ENCODE measurements at regions not wholly inside any gene's neighbourhood (a gene's known extent, or its start where the extent isn't known, plus 50 kb on each side); places are given as distances from the start of the nearest gene placed in this dataset.

DNA sequence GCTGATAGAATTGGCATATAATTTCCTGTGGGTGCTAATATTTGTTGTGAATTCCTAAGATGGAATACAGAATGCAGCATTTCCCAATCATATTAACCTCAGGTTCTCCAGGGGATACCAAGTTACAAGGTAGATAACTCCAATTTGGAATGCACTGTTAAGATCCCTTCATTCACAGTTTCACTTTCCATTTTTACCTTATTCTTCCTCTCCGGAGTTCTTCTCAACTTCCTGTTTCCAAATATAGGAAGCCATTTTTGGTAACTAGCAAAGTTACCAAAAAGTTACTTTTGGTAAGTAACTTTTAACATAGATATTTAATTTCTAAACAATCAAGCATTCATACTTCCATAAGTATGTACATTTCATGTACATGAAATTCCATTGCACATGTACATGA, 63.5 kb upstream of the PHACTR2 start:
- DNase-seq (ENCODE audit: low spot score): no peak
- TF ChIP-seq, protein P1, sequence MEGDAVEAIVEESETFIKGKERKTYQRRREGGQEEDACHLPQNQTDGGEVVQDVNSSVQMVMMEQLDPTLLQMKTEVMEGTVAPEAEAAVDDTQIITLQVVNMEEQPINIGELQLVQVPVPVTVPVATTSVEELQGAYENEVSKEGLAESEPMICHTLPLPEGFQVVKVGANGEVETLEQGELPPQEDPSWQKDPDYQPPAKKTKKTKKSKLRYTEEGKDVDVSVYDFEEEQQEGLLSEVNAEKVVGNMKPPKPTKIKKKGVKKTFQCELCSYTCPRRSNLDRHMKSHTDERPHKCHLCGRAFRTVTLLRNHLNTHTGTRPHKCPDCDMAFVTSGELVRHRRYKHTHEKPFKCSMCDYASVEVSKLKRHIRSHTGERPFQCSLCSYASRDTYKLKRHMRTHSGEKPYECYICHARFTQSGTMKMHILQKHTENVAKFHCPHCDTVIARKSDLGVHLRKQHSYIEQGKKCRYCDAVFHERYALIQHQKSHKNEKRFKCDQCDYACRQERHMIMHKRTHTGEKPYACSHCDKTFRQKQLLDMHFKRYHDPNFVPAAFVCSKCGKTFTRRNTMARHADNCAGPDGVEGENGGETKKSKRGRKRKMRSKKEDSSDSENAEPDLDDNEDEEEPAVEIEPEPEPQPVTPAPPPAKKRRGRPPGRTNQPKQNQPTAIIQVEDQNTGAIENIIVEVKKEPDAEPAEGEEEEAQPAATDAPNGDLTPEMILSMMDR (IDR thresholded peaks at IDR 0.05; ENCODE audit: extremely low read depth, insufficient read depth, missing control alignments): no peak
- in situ Hi-C loops (cut with MboI; ENCODE audit: low pct_unique_long_range_greater_than_20kb, low sequenced_read_pairs, unreplicated experiment): no loop called here

DNA sequence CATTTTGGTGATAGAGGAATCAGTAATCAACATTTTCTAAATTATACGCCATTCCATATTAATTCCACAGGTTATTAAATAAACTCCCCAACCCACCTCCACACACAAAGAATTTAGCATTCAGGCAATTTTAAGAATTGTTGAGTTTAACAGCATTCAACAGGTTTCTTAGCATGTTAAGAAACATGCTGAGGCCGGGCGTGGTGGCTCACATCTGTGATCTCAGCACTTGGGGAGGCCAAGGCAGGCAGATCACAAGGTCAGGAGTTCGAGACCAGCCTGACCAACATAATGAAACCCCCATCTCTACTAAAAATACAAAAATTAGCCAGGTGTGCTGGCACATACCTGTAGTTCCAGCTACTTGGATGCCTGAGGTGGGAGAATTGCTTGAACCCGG, 64.0 kb upstream of the PHACTR2 start:
- in situ Hi-C loops (cut with MboI; ENCODE audit: low pct_unique_long_range_greater_than_20kb, low sequenced_read_pairs, unreplicated experiment): no loop called here
- DNase-seq (ENCODE audit: low spot score): no peak
- TF ChIP-seq, protein P1 (IDR thresholded peaks at IDR 0.05; ENCODE audit: extremely low read depth, insufficient read depth, missing control alignments): no peak

DNA sequence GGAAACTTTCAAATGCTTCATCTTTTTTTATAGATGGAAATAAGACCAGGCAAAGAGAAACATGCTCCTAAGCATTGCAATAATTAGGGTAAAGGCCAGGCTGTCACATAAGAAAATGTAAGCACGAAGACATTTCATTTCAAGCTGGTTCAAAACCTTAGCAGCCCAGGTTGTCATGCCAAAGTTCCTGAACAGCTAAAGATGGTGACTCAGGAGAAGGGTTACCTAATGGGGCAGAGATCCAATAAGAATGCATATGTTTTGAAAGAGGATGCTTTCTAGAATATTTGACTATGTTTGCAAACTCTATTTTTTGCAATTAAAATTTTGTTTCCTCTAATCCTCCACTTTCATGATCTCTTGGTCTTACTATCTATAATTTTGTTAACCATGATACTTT, 65.6 kb upstream of the PHACTR2 start:
- DNase-seq (ENCODE audit: low spot score): no peak
- TF ChIP-seq, protein P1 (IDR thresholded peaks at IDR 0.05; ENCODE audit: extremely low read depth, insufficient read depth, missing control alignments): no peak
- in situ Hi-C loops (cut with MboI; ENCODE audit: low pct_unique_long_range_greater_than_20kb, low sequenced_read_pairs, unreplicated experiment): no loop called here

DNA sequence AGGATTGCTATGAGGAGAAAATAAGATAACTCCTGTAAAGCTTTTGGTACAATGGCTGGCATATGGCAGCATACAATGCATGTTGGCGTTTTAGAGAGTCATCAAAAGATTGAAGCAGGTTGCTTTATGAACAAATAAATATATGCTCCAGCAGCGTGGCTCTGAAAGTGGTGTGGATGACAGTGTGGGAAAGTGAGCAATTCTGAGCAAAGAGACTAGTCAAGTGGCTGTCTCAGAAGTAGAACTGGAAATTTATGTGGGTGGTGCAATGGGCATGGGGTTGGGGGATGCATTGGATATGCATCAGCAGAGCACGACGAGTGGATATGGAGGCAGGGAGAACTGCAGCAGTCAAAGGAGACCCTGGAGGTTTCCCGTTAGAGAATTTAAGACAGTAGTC, 66.2 kb upstream of the PHACTR2 start:
- TF ChIP-seq, protein P1 (IDR thresholded peaks at IDR 0.05; ENCODE audit: extremely low read depth, insufficient read depth, missing control alignments): no peak
- in situ Hi-C loops (cut with MboI; ENCODE audit: low pct_unique_long_range_greater_than_20kb, low sequenced_read_pairs, unreplicated experiment): no loop called here
- no peak for DNase-seq (ENCODE audit: low spot score)

DNA sequence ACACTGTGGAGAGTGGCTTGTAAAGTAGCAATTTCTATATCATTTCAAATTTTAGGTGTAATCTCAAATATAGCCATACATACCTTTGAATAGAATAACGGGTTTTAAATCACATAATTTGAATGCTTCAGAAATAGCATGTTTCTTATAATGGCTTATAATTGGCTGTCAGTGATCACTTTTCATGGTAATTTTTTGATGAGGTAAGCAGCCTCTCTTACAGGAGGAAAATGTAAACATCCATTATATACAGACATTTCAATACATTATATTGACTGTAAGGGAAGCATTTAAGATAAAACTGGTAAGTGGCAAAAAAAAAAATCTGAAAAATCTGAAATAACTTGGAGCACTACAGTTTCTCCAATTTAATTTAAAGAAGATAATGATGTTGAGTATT, 67.8 kb upstream of the PHACTR2 start:
- in situ Hi-C loops (cut with MboI; ENCODE audit: low pct_unique_long_range_greater_than_20kb, low sequenced_read_pairs, unreplicated experiment): no loop called here
- DNase-seq (ENCODE audit: low spot score): no peak

DNA sequence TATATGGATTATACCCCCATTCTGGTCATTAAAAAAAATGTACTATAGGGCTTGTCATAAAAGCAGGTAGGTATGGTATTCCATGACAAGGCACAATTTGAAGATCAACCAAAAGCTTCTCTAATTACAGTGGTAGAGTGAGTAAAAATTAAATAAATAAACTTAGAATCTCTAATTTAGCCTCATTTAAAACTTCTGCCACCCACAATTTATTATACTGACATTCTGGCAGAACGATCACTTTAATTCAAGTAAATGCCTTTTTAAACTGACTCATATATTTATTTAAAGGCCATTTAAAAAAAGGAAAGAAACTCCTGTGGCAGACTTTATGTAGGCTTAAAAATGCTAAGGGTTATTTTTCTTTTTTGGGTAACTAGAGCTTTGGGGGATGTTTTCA, 68.3 kb upstream of the PHACTR2 start:
- TF ChIP-seq, protein P1 (IDR thresholded peaks at IDR 0.05; ENCODE audit: extremely low read depth, insufficient read depth, missing control alignments): no peak
- no peak for DNase-seq (ENCODE audit: low spot score)

More for the DNA sequence above, 67.8 kb upstream of the PHACTR2 start:
- TF ChIP-seq, protein P1 (IDR thresholded peaks at IDR 0.05; ENCODE audit: extremely low read depth, insufficient read depth, missing control alignments): no peak

DNA sequence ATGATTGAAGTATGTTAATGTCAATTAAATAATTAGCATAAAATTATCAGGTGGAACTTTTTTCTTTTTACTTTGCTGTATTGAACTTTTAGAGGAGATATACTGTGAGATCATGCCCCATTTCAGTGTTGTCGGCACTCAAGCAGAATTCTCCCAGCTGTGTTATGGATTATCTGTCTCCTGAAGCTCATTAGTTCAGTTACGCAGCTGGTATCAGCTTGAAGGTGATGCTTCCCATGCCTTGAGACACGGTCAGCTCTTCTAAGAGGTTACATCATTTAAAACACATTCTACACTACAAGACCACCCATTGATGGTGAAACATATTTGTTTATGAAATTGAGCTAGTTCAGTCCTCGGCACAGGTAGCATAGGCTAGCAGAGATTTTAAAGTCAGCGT, 68.9 kb upstream of the PHACTR2 start:
- TF ChIP-seq, protein P1 (IDR thresholded peaks at IDR 0.05; ENCODE audit: extremely low read depth, insufficient read depth, missing control alignments): no peak
- no peak for DNase-seq (ENCODE audit: low spot score)
- in situ Hi-C loops (cut with MboI; ENCODE audit: low pct_unique_long_range_greater_than_20kb, low sequenced_read_pairs, unreplicated experiment): no loop called here

More for the DNA sequence above, 68.3 kb upstream of the PHACTR2 start:
- in situ Hi-C loops (cut with MboI; ENCODE audit: low pct_unique_long_range_greater_than_20kb, low sequenced_read_pairs, unreplicated experiment): no loop called here
